ENCODE measurements at regions not wholly inside any gene's neighbourhood (a gene's known extent, or its start where the extent isn't known, plus 50 kb on each side); places are given as distances from the start of the nearest gene placed in this dataset.

- DNase-seq: no peak
- intact Hi-C loops (cut with DNase I): no loop called here
- no peak overlapping the region for H3K4me3 ChIP-seq
- no peaks in the 10 kb centered on the region for H3K36me3 ChIP-seq
- no peaks in the 10 kb centered on the region for H3K4me1 ChIP-seq
- H3K27me3 ChIP-seq: no peaks in the 10 kb centered on the region
- H3K9me3 ChIP-seq: no peaks in the 10 kb centered on the region
- FAIRE-seq: peak; percentile 71
- TF ChIP-seq CTCF (IDR thresholded peaks at IDR 0.05): no peak
- H3K27ac ChIP-seq: no peak overlapping the region
- ATAC-seq: no peak
- WGBS, 2 donors: 56 to 86% methylated on average over 1 of the region's 1 CpG
Measured at GRCh38 chr4:106587558-106587957, 219.0 kb upstream of the GIMD1 start.

GRCh38 chr4:106585915-106586349 is 217.4 kb upstream of the GIMD1 start:
- no peak for ATAC-seq
- 6 to 9% methylated on average over 1 of the region's 1 CpG for WGBS, 2 donors

GRCh38 chr4:106584337-106584989 is 215.9 kb upstream of the GIMD1 start:
- no peak for TF ChIP-seq CTCF (IDR thresholded peaks at IDR 0.05)
- intact Hi-C loops (cut with DNase I): no loop called here
- no peak for ATAC-seq
- Histone ChIP-seq H3K27me3 (no peaks in the 10 kb centered on the region), H3K4me1 (no peaks in the 10 kb centered on the region), H3K9me3 (no peaks in the 10 kb centered on the region), H3K36me3 (no peaks in the 10 kb centered on the region), H3K27ac (no peak overlapping the region), H3K4me3 (no peak overlapping the region)
- no peak for DNase-seq
- no peak for FAIRE-seq

More at GRCh38 chr4:106585915-106586349, 217.4 kb upstream of the GIMD1 start:
- no peak overlapping the region for H3K27ac ChIP-seq
- no peaks in the 10 kb centered on the region for H3K36me3 ChIP-seq
- intact Hi-C loops (cut with DNase I): no loop called here
- DNase-seq: no peak
- H3K4me3 ChIP-seq: no peak overlapping the region
- no peaks in the 10 kb centered on the region for H3K27me3 ChIP-seq
- H3K9me3 ChIP-seq: no peaks in the 10 kb centered on the region
- no peak for FAIRE-seq
- H3K4me1 ChIP-seq: no peaks in the 10 kb centered on the region
- TF ChIP-seq CTCF (IDR thresholded peaks at IDR 0.05): no peak

- Histone ChIP-seq H3K27ac (no peak overlapping the region), H3K9me3 (no peaks in the 10 kb centered on the region), H3K27me3 (no peaks in the 10 kb centered on the region), H3K4me3 (no peak overlapping the region), H3K36me3 (no peaks in the 10 kb centered on the region), H3K4me1 (no peaks in the 10 kb centered on the region)
- no peak for DNase-seq
- 47 to 52% methylated on average over 2 of the region's 2 CpGs for WGBS, 2 donors
- intact Hi-C loops (cut with DNase I): no loop called here
- TF ChIP-seq CTCF (IDR thresholded peaks at IDR 0.05): no peak
- FAIRE-seq: peak; percentile 56
- ATAC-seq: peak in 2 of 4 donors; percentile 32 to 64
Measured at GRCh38 chr4:106583567-106583966, 215.0 kb upstream of the GIMD1 start.

GRCh38 chr4:106583108-106583507 is 214.5 kb upstream of the GIMD1 start:
- no peaks in the 10 kb centered on the region for H3K9me3 ChIP-seq
- no peak overlapping the region for H3K27ac ChIP-seq
- no peaks in the 10 kb centered on the region for H3K4me1 ChIP-seq
- FAIRE-seq (no peak), DNase-seq (no peak), ATAC-seq (no peak)
- H3K4me3 ChIP-seq: no peak overlapping the region
- 17 to 27% methylated on average over 2 of the region's 2 CpGs for WGBS, 2 donors
- TF ChIP-seq CTCF (IDR thresholded peaks at IDR 0.05): no peak
- no peaks in the 10 kb centered on the region for H3K27me3 ChIP-seq
- intact Hi-C loops (cut with DNase I): no loop called here
- H3K36me3 ChIP-seq: no peaks in the 10 kb centered on the region

Measured in pancreas (tissue), 10 donors.